ENCODE measurements at regions not wholly inside any gene's neighbourhood (a gene's known extent, or its start where the extent isn't known, plus 50 kb on each side); places are given as distances from the start of the nearest gene placed in this dataset.

- no peaks in the 10 kb centered on the region for H3K36me3 Mint-ChIP-seq
- no peak overlapping the region for H3K4me3 Mint-ChIP-seq
- Histone ChIP-seq H3K4me1 (ENCODE audit: control insufficient read depth in 1 of 2, extremely low read depth in 1 of 2, insufficient read depth in 2 of 2, low read length in 2 of 2) (no peaks in the 10 kb centered on the region), H3K36me3 (ENCODE audit: control insufficient read depth in 2 of 2, extremely low read depth in 1 of 2, insufficient read depth in 1 of 2, low read length in 1 of 2) (no peaks in the 10 kb centered on the region), H3K9me3 (no peaks in the 10 kb centered on the region), H3K27ac (ENCODE audit: low read length) (no peak overlapping the region), H3K27me3 (replicated peaks in 1 of 2; ENCODE audit: control insufficient read depth in 2 of 2, extremely low read depth in 1 of 2, insufficient read depth in 2 of 2, low read length in 1 of 2) (peaks cover 0 to 20% of the 10 kb centered on the region in 2 experiments), H3K4me3 (ENCODE audit: control insufficient read depth in 1 of 2, extremely low read depth in 1 of 2, low read length in 1 of 2) (no peak overlapping the region)
- POLR2A ChIA-PET, result no interaction called here
- H3K27me3 Mint-ChIP-seq, result peaks cover 9 to 17% of the 10 kb centered on the region in 2 donors
- H3K27ac Mint-ChIP-seq, result no peak overlapping the region
- no peaks in the 10 kb centered on the region for H3K4me1 Mint-ChIP-seq
- 85% methylated on average over 9 of the region's 11 CpGs for WGBS (ENCODE audit: insufficient coverage)
- ATAC-seq (replicated peaks in 1 of 4) (no peak), DNase-seq (no peak)
- H3K9me3 Mint-ChIP-seq, result no peaks in the 10 kb centered on the region
- CTCF ChIA-PET, result no interaction called here
Measured at GRCh38 chr20:57807401-57808263, 97.8 kb upstream of the PMEPA1 start.

DNA sequence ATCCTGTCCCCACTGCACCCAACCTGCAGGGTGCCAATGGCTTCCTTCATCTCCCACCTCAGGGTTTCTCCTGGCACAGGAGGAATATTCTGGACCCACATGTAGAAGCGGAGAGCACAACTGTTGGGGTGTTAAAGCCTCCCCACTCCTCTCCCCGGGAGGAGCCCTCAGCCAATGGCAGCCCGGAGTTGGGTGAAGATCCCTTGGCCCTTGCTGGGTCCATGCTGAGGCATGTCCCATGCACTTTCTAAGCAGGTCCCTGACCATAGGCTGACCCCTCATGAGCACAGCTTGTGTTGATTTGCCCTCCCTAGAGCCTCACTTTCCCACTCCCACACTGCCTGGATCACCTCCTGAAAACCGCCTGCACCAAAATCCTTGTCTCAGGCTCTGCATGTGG, 97.2 kb upstream of the PMEPA1 start:
- Histone ChIP-seq H3K4me1 (ENCODE audit: control insufficient read depth in 1 of 2, extremely low read depth in 1 of 2, insufficient read depth in 2 of 2, low read length in 2 of 2) (no peaks in the 10 kb centered on the region), H3K4me3 (ENCODE audit: control insufficient read depth in 1 of 2, extremely low read depth in 1 of 2, low read length in 1 of 2) (no peak overlapping the region), H3K27ac (ENCODE audit: low read length) (no peak overlapping the region), H3K27me3 (replicated peaks in 1 of 2; ENCODE audit: control insufficient read depth in 2 of 2, extremely low read depth in 1 of 2, insufficient read depth in 2 of 2, low read length in 1 of 2) (peaks cover 0 to 21% of the 10 kb centered on the region in 2 experiments), H3K9me3 (no peaks in the 10 kb centered on the region), H3K36me3 (ENCODE audit: control insufficient read depth in 2 of 2, extremely low read depth in 1 of 2, insufficient read depth in 1 of 2, low read length in 1 of 2) (no peaks in the 10 kb centered on the region)
- 81% methylated on average over 4 of the region's 4 CpGs for WGBS (ENCODE audit: insufficient coverage)
- Mint-ChIP-seq H3K36me3 (no peaks in the 10 kb centered on the region), H3K4me3 (no peak overlapping the region), H3K9me3 (no peaks in the 10 kb centered on the region), H3K27me3 (peaks cover 9 to 13% of the 10 kb centered on the region in 2 donors), H3K27ac (no peak overlapping the region), H3K4me1 (no peaks in the 10 kb centered on the region)
- ChIA-PET CTCF (no interaction called here), POLR2A (no interaction called here)
- ATAC-seq (replicated peaks in 1 of 4), result no peak
- no peak for DNase-seq

- ATAC-seq (replicated peaks in 1 of 4) (no peak), DNase-seq (no peak)
- H3K27me3 ChIP-seq (replicated peaks in 1 of 2; ENCODE audit: control insufficient read depth in 2 of 2, extremely low read depth in 1 of 2, insufficient read depth in 2 of 2, low read length in 1 of 2), result peaks cover 0 to 20% of the 10 kb centered on the region in 2 experiments
- Mint-ChIP-seq H3K4me3 (no peak overlapping the region), H3K27me3 (peaks cover 9 to 10% of the 10 kb centered on the region in 2 donors), H3K4me1 (no peaks in the 10 kb centered on the region), H3K27ac (no peak overlapping the region), H3K36me3 (no peaks in the 10 kb centered on the region), H3K9me3 (no peaks in the 10 kb centered on the region)
- H3K9me3 ChIP-seq, result no peaks in the 10 kb centered on the region
- 86% methylated on average over 5 of the region's 6 CpGs for WGBS (ENCODE audit: insufficient coverage)
- CTCF ChIA-PET, result no interaction called here
- no peak overlapping the region for H3K27ac ChIP-seq (ENCODE audit: low read length)
- no peaks in the 10 kb centered on the region for H3K4me1 ChIP-seq (ENCODE audit: control insufficient read depth in 1 of 2, extremely low read depth in 1 of 2, insufficient read depth in 2 of 2, low read length in 2 of 2)
- POLR2A ChIA-PET, result no interaction called here
- H3K4me3 ChIP-seq (ENCODE audit: control insufficient read depth in 1 of 2, extremely low read depth in 1 of 2, low read length in 1 of 2), result no peak overlapping the region
- H3K36me3 ChIP-seq (ENCODE audit: control insufficient read depth in 2 of 2, extremely low read depth in 1 of 2, insufficient read depth in 1 of 2, low read length in 1 of 2), result no peaks in the 10 kb centered on the region
Measured at GRCh38 chr20:57806476-57806875, 96.7 kb upstream of the PMEPA1 start.

DNA sequence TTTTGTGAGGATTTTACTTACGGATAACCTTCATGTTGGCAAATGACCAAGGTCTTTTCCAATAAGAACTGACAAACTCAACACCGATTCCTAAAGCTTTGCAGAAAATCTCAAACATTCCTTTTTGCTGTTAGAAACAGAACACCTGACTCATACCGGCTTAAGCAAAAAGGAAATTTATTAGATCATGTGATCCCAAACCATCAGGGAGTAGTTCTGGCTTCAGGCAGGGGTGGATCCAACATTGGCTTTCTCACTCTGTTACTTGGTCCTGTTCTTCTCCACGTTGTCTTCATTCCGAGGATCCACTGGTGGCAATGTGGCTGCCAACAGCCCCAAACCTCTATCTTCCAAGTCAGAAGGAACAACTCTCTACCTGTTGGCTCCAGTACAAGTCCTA, 95.9 kb upstream of the PMEPA1 start:
- Histone ChIP-seq H3K27ac (ENCODE audit: low read length) (no peak overlapping the region), H3K4me1 (ENCODE audit: control insufficient read depth in 1 of 2, extremely low read depth in 1 of 2, insufficient read depth in 2 of 2, low read length in 2 of 2) (no peaks in the 10 kb centered on the region), H3K9me3 (no peaks in the 10 kb centered on the region), H3K36me3 (ENCODE audit: control insufficient read depth in 2 of 2, extremely low read depth in 1 of 2, insufficient read depth in 1 of 2, low read length in 1 of 2) (no peaks in the 10 kb centered on the region), H3K27me3 (replicated peaks in 1 of 2; ENCODE audit: control insufficient read depth in 2 of 2, extremely low read depth in 1 of 2, insufficient read depth in 2 of 2, low read length in 1 of 2) (peaks cover 0 to 17% of the 10 kb centered on the region in 2 experiments), H3K4me3 (ENCODE audit: control insufficient read depth in 1 of 2, extremely low read depth in 1 of 2, low read length in 1 of 2) (no peak overlapping the region)
- Mint-ChIP-seq H3K4me3 (no peak overlapping the region), H3K9me3 (no peaks in the 10 kb centered on the region), H3K4me1 (no peaks in the 10 kb centered on the region), H3K36me3 (no peaks in the 10 kb centered on the region), H3K27ac (no peak overlapping the region), H3K27me3 (peaks cover 9% of the 10 kb centered on the region in 2 donors)
- ATAC-seq (replicated peaks in 1 of 4), result no peak
- CTCF ChIA-PET, result no interaction called here
- POLR2A ChIA-PET, result no interaction called here
- WGBS (ENCODE audit: insufficient coverage), result 90% methylated on average over 2 of the region's 5 CpGs
- no peak for DNase-seq

DNA sequence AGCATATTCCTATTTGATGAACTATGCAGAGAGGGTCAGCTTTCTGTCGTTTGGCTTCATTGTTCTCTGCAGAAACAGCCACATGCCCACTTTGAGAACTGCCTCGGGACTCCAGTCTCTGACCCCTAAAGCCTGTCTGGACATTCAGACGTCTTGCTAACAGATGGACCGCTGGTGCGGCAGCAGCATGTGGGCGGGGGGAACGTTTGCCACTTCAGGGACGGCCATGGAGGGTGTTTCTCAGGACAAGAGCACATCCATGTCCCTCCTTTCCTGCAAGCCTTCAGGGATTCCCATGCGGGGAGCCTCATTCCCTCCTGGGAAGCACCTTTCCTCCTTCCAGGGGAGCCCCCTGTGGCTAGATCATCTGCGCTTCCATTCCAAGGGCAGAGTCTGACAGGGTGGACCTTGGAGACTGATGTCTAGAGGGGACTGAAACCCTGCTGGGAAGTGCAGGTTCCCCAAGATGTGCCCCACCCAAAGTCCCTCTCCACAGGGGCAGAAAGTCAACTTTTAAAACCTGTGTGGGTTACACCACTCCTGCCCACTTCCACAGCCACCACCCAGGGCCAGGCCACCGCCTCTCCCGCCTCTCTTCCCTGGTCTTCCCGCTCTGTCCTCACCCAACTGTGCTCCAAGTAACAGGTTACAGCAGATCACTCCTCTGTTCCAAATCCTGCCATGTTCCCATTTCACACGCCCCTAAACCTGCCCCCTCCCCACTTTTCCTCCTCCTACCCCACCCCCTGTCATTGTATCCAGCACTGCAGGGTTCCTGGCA, 94.8 kb upstream of the PMEPA1 start:
- H3K27ac Mint-ChIP-seq, result no peak overlapping the region
- no peak overlapping the region for H3K4me3 Mint-ChIP-seq
- WGBS (ENCODE audit: insufficient coverage), result 79% methylated on average over 8 of the region's 14 CpGs
- Histone ChIP-seq H3K4me1 (ENCODE audit: control insufficient read depth in 1 of 2, extremely low read depth in 1 of 2, insufficient read depth in 2 of 2, low read length in 2 of 2) (no peaks in the 10 kb centered on the region), H3K27ac (ENCODE audit: low read length) (no peak overlapping the region), H3K9me3 (no peaks in the 10 kb centered on the region), H3K27me3 (replicated peaks in 1 of 2; ENCODE audit: control insufficient read depth in 2 of 2, extremely low read depth in 1 of 2, insufficient read depth in 2 of 2, low read length in 1 of 2) (peaks cover 0 to 17% of the 10 kb centered on the region in 2 experiments), H3K4me3 (ENCODE audit: control insufficient read depth in 1 of 2, extremely low read depth in 1 of 2, low read length in 1 of 2) (no peak overlapping the region), H3K36me3 (ENCODE audit: control insufficient read depth in 2 of 2, extremely low read depth in 1 of 2, insufficient read depth in 1 of 2, low read length in 1 of 2) (no peaks in the 10 kb centered on the region)
- CTCF ChIA-PET, result no interaction called here
- H3K9me3 Mint-ChIP-seq, result no peaks in the 10 kb centered on the region
- DNase-seq, result no peak
- POLR2A ChIA-PET, result no interaction called here
- no peak for ATAC-seq (replicated peaks in 1 of 4)
- H3K27me3 Mint-ChIP-seq, result peaks cover 9% of the 10 kb centered on the region in 2 donors
- H3K36me3 Mint-ChIP-seq, result no peaks in the 10 kb centered on the region
- H3K4me1 Mint-ChIP-seq, result no peaks in the 10 kb centered on the region

- DNase-seq, result no peak
- H3K27ac ChIP-seq (ENCODE audit: low read length), result no peak overlapping the region
- no peak for ATAC-seq (replicated peaks in 1 of 4)
- 64% methylated on average over 10 of the region's 10 CpGs for WGBS (ENCODE audit: insufficient coverage)
- H3K9me3 ChIP-seq, result no peaks in the 10 kb centered on the region
- Mint-ChIP-seq H3K4me1 (no peaks in the 10 kb centered on the region), H3K9me3 (no peaks in the 10 kb centered on the region), H3K27me3 (peaks cover 9% of the 10 kb centered on the region in 2 donors), H3K36me3 (no peaks in the 10 kb centered on the region), H3K4me3 (no peak overlapping the region), H3K27ac (no peak overlapping the region)
- H3K27me3 ChIP-seq (replicated peaks in 1 of 2; ENCODE audit: control insufficient read depth in 2 of 2, extremely low read depth in 1 of 2, insufficient read depth in 2 of 2, low read length in 1 of 2), result peaks cover 0 to 17% of the 10 kb centered on the region in 2 experiments
- ChIA-PET CTCF (no interaction called here), POLR2A (no interaction called here)
- no peaks in the 10 kb centered on the region for H3K4me1 ChIP-seq (ENCODE audit: control insufficient read depth in 1 of 2, extremely low read depth in 1 of 2, insufficient read depth in 2 of 2, low read length in 2 of 2)
- H3K4me3 ChIP-seq (ENCODE audit: control insufficient read depth in 1 of 2, extremely low read depth in 1 of 2, low read length in 1 of 2), result no peak overlapping the region
- H3K36me3 ChIP-seq (ENCODE audit: control insufficient read depth in 2 of 2, extremely low read depth in 1 of 2, insufficient read depth in 1 of 2, low read length in 1 of 2), result no peaks in the 10 kb centered on the region
Measured at GRCh38 chr20:57803508-57804005, 93.7 kb upstream of the PMEPA1 start.

Data from T-cell (primary cell).